Colon (tissue), 2 donors: ENCODE measurements at regions not wholly inside any gene's neighbourhood (a gene's known extent, or its start where the extent isn't known, plus 50 kb on each side); places are given as distances from the start of the nearest gene placed in this dataset.

Experiments
- FAIRE-seq: peaks from 2 replicates; lab custom pipeline; 2012; peaks lifted over from hg19 to GRCh38; lab: Jason Lieb, UNC
- donor health status: control.
- donor health status: control.

GRCh38 chr3:34832865-34833508 lies 806.3 kb upstream of the ARPP21 start:
- FAIRE-seq: no peak

GRCh38 chr3:34837848-34838741 lies 801.2 kb upstream of the ARPP21 start:
- FAIRE-seq: no peak

- FAIRE-seq: no peak
Observed at GRCh38 chr3:34842706-34843480, 796.4 kb upstream of the ARPP21 start.

- FAIRE-seq: no peak
Observed at GRCh38 chr3:34844323-34844620, 795.1 kb upstream of the ARPP21 start.

- FAIRE-seq: no peak
Observed at GRCh38 chr3:34851137-34851536, 788.2 kb upstream of the ARPP21 start.

GRCh38 chr3:34852844-34853439 lies 786.4 kb upstream of the ARPP21 start:
- FAIRE-seq: no peak

- no peak for FAIRE-seq
Observed at GRCh38 chr3:34856081-34856947, 783.0 kb upstream of the ARPP21 start.

- no peak for FAIRE-seq
Observed at GRCh38 chr3:34858067-34858660, 781.2 kb upstream of the ARPP21 start.

- no peak for FAIRE-seq
Observed at GRCh38 chr3:34859746-34860145, 779.6 kb upstream of the ARPP21 start.

GRCh38 chr3:34862456-34862855 lies 776.9 kb upstream of the ARPP21 start:
- no peak for FAIRE-seq

GRCh38 chr3:34863485-34863884 lies 775.8 kb upstream of the ARPP21 start:
- FAIRE-seq: no peak

GRCh38 chr3:34864011-34864410 lies 775.3 kb upstream of the ARPP21 start:
- no peak for FAIRE-seq

GRCh38 chr3:34865346-34865745 lies 774.0 kb upstream of the ARPP21 start:
- no peak for FAIRE-seq

GRCh38 chr3:34868935-34869334 lies 770.4 kb upstream of the ARPP21 start:
- no peak for FAIRE-seq

GRCh38 chr3:34869696-34870095 lies 769.6 kb upstream of the ARPP21 start:
- no peak for FAIRE-seq

- FAIRE-seq: no peak
Observed at GRCh38 chr3:34872406-34872805, 766.9 kb upstream of the ARPP21 start.

- no peak for FAIRE-seq
Observed at GRCh38 chr3:34876997-34877396, 762.3 kb upstream of the ARPP21 start.

- FAIRE-seq: no peak
Observed at GRCh38 chr3:34878488-34878887, 760.8 kb upstream of the ARPP21 start.

- no peak for FAIRE-seq
Observed at GRCh38 chr3:34881026-34881425, 758.3 kb upstream of the ARPP21 start.

- no peak for FAIRE-seq
Observed at GRCh38 chr3:34882764-34883163, 756.6 kb upstream of the ARPP21 start.

- FAIRE-seq: no peak
Observed at GRCh38 chr3:34884007-34884406, 755.3 kb upstream of the ARPP21 start.
